HCT116 (cell line): ENCODE measurements at regions not wholly inside any gene's neighbourhood (a gene's known extent, or its start where the extent isn't known, plus 50 kb on each side); places are given as distances from the start of the nearest gene placed in this dataset.

Experiments
- ATAC-seq: fragments of 200-7000 bp; cut with Tn5 transposase; 2 replicates; pipeline ENCODE4 v1.9.1; 2020; ENCODE audit warnings: mild to moderate bottlenecking, moderate library complexity
- BruUV-seq: library from RNA; stranded (reverse); fragments of 400-500 nt; replicated peaks from 2 replicates; lab custom pipeline; 2021; lab: Mats Ljungman, UMichigan
- CTCF ChIA-PET: fragments of 300-600 bp; sonication (Branson Sonifier 250); formaldehyde crosslinking; loops from one replicate; lab custom pipeline; 2021; ENCODE audit warnings: antibody characterized with exemption; lab: Charles Lee
- POLR2A ChIA-PET: fragments of 300-600, 350-600 bp; sonication (Branson Sonifier 250); formaldehyde crosslinking; loops from one replicate; lab custom pipeline; 2021; ENCODE audit warnings: antibody characterized with exemption; lab: Charles Lee
- RAD21 ChIA-PET, 2 experiments: fragments of 300-600 bp; sonication (Branson Sonifier 250); formaldehyde crosslinking; loops; one replicate each; lab custom pipeline; 2023; ENCODE audit warnings: low total read pairs in 2 of 2; ENCODE audit not compliant: uncharacterized antibody in 2 of 2, unreplicated experiment in 2 of 2, low non-redundant PET in 1 of 2; lab: Charles Lee
- DNase-seq: peaks from one replicate; pipeline ENCODE4 v3.0.0-alpha.2; 2010; ENCODE audit warnings: low read depth, low spot score
- H2AFZ ChIP-seq: fragments of 200-600 bp; shearing (Covaris generic), sonication (generic); 2 replicates; pipeline ENCODE4 v1.6.1; 2017; ENCODE audit warnings: low read depth, mixed run types, mixed read lengths, antibody characterized with exemption, low read length; ENCODE audit not compliant: poor library complexity, severe bottlenecking
- H3K27ac ChIP-seq: 2 replicates; pipeline ENCODE4 v1.5.1; 2012; ENCODE audit warnings: low read depth, low read length
- H3K27me3 ChIP-seq: fragments of 200-600 bp; sonication (generic); 2 replicates; pipeline ENCODE4 v1.6.1; 2016; ENCODE audit warnings: mixed run types, low read length, mixed read lengths; ENCODE audit not compliant: insufficient read depth
- H3K36me3 ChIP-seq, 2 experiments: fragments of 200-500 bp in 1 of 2; fragments of 200-600 bp in 1 of 2; sonication (Bioruptor generic) in 1 of 2; sonication (generic) in 1 of 2; 2 replicates each; pipeline versions ENCODE4 v1.5.1 to v1.6.1; 2014 to 2016; ENCODE audit warnings: low read length in 2 of 2, inconsistent platforms in 1 of 2, mixed read lengths in 1 of 2, mixed run types in 1 of 2; ENCODE audit not compliant: insufficient read depth in 2 of 2, control insufficient read depth in 1 of 2
- H3K4me1 ChIP-seq, 2 experiments: fragments of 200-600 bp in 1 of 2; sonication (generic) in 1 of 2; 2 replicates each; pipeline versions ENCODE4 v1.5.1 to v1.6.1; 2012 to 2017; ENCODE audit warnings: low read length in 2 of 2, inconsistent platforms in 1 of 2, mild to moderate bottlenecking in 1 of 2, mixed read lengths in 1 of 2, mixed run types in 1 of 2, moderate library complexity in 1 of 2; ENCODE audit not compliant: insufficient read depth in 2 of 2, control insufficient read depth in 1 of 2
- H3K4me2 ChIP-seq: fragments of 200-600 bp; sonication (generic); 2 replicates; pipeline ENCODE4 v1.6.1; 2017; ENCODE audit warnings: mixed run types, low read length, mixed read lengths
- H3K4me3 ChIP-seq, 2 experiments: fragments of 200-600 bp in 1 of 2; sonication (generic) in 1 of 2; replicated peaks in 1 of 2; 2 replicates each; pipeline ENCODE4 v1.5.1; 2011 to 2016; ENCODE audit warnings: low read length in 2 of 2, control low read depth in 1 of 2, low read depth in 1 of 2, mild to moderate bottlenecking in 1 of 2, mixed read lengths in 1 of 2, mixed run types in 1 of 2
- H3K79me2 ChIP-seq: fragments of 200-600 bp; sonication (generic); 2 replicates; pipeline ENCODE4 v1.6.1; 2017; ENCODE audit warnings: mild to moderate bottlenecking, mixed run types, low read length, moderate library complexity, mixed read lengths; ENCODE audit not compliant: insufficient read depth
- H3K9ac ChIP-seq: fragments of 200-600 bp; sonication (generic); 2 replicates; pipeline ENCODE4 v1.6.1; 2016; ENCODE audit warnings: low read length, mixed read lengths
- H3K9me2 ChIP-seq: fragments of 200-600 bp; sonication (generic), shearing (Covaris generic); 2 replicates; pipeline ENCODE4 v1.6.1; 2017; ENCODE audit warnings: mixed run types, mild to moderate bottlenecking, moderate library complexity; ENCODE audit not compliant: insufficient read depth
- H3K9me3 ChIP-seq, 2 experiments: fragments of 200-500 bp in 1 of 2; fragments of 200-600 bp in 1 of 2; sonication (Bioruptor generic) in 1 of 2; sonication (generic) in 1 of 2; 2 replicates each; pipeline ENCODE4 v1.6.1; 2014 to 2017; ENCODE audit warnings: low read length in 2 of 2, mixed read lengths in 2 of 2, inconsistent platforms in 1 of 2, low read depth in 1 of 2, mild to moderate bottlenecking in 1 of 2, mixed run types in 1 of 2, moderate library complexity in 1 of 2; ENCODE audit not compliant: control insufficient read depth in 1 of 2, insufficient read depth in 1 of 2
- H4K20me1 ChIP-seq: fragments of 200-600 bp; sonication (generic), shearing (Covaris generic); 2 replicates; pipeline ENCODE4 v1.6.1; 2017; ENCODE audit warnings: mixed run types, mild to moderate bottlenecking, moderate library complexity; ENCODE audit not compliant: insufficient read depth
- ATF3 ChIP-seq: IDR thresholded peaks from 2 replicates; pipeline ENCODE4 v1.6.1; 2012
- CBX3 ChIP-seq: IDR thresholded peaks from 2 replicates; pipeline ENCODE4 v1.6.1; 2012; ENCODE audit warnings: low read depth
- CTCF ChIP-seq, 3 experiments: fragments of 200-600 bp in 1 of 3; sonication (generic) in 1 of 3; IDR thresholded peaks in 2 of 3; conservative IDR thresholded peaks in 1 of 3; 2 replicates each; pipeline ENCODE4 v1.5.1; 2012 to 2017; ENCODE audit warnings: low read depth in 2 of 3, low read length in 2 of 3, antibody characterized with exemption in 1 of 3, borderline replicate concordance in 1 of 3, control low read depth in 1 of 3, mild to moderate bottlenecking in 1 of 3, mixed read lengths in 1 of 3, mixed run types in 1 of 3, moderate library complexity in 1 of 3; ENCODE audit not compliant: insufficient read depth in 1 of 3
- EGR1 ChIP-seq: IDR thresholded peaks from 2 replicates; pipeline ENCODE4 v1.6.1; 2012; ENCODE audit warnings: low read depth
- ELF1 ChIP-seq: IDR thresholded peaks from 2 replicates; pipeline ENCODE4 v1.6.1; 2012; ENCODE audit warnings: low read depth, borderline replicate concordance
- EZH2phosphoT487 ChIP-seq: fragments of 200-600 bp; IDR thresholded peaks from 2 replicates; pipeline ENCODE4 v1.6.1; 2018; ENCODE audit warnings: antibody characterized with exemption, borderline replicate concordance
- JUND ChIP-seq: IDR thresholded peaks from 2 replicates; pipeline ENCODE4 v1.6.1; 2012
- POLR2A ChIP-seq: IDR thresholded peaks from 2 replicates; pipeline ENCODE4 v1.7.0; 2011; ENCODE audit warnings: borderline replicate concordance; ENCODE audit not compliant: insufficient read depth, insufficient read length; ENCODE audit errors: extremely low read depth
- RAD21 ChIP-seq: IDR thresholded peaks from 2 replicates; pipeline ENCODE4 v1.6.1; 2012; ENCODE audit warnings: low read depth, mild to moderate bottlenecking
- SRF ChIP-seq: IDR thresholded peaks from 2 replicates; pipeline ENCODE4 v1.6.1; 2012; ENCODE audit warnings: low read depth
- TCF7L2 ChIP-seq: IDR thresholded peaks from 2 replicates; pipeline ENCODE4 v1.7.0; 2011; ENCODE audit warnings: borderline replicate concordance, inconsistent platforms; ENCODE audit not compliant: insufficient read depth, insufficient read length; ENCODE audit errors: extremely low read depth
- ZFX ChIP-seq: fragments of 450-650 bp; IDR thresholded peaks from 2 replicates; pipeline ENCODE4 v1.6.1; 2017
- ZNF274 ChIP-seq: fragments of 200-500 bp; sonication (Bioruptor generic); IDR thresholded peaks from 2 replicates; pipeline ENCODE4 v1.6.1; 2014; ENCODE audit warnings: mild to moderate bottlenecking, low read depth, low read length, inconsistent platforms
- intact Hi-C: fragments of 100-400 bp; cut with micrococcal nuclease; formaldehyde crosslinking; loops from 2 replicates; pipeline ENCODE4 v1.10.0; 2022

- Histone ChIP-seq H3K27me3 (no peaks in the 10 kb centered on the region), H4K20me1 (no peaks in the 10 kb centered on the region), H3K4me2 (no peak overlapping the region), H3K79me2 (no peaks in the 10 kb centered on the region), H3K4me3 (no peak overlapping the region), H2AFZ (no peak overlapping the region), H3K27ac (no peak overlapping the region), H3K9ac (no peak overlapping the region), H3K4me1 (no peaks in the 10 kb centered on the region), H3K36me3 (no peaks in the 10 kb centered on the region), H3K9me2 (no peaks in the 10 kb centered on the region), H3K9me3 (no peaks in the 10 kb centered on the region; a peak in 1 of 4 replicates)
- DNase-seq (no peak), ATAC-seq (no peak)
- CTCF ChIA-PET, result no interaction called here
- BruUV-seq, result no TSS peak
- RAD21 ChIA-PET, result no interaction called here
- POLR2A ChIA-PET, result no interaction called here
- TF ChIP-seq POLR2A (no peak), CTCF (IDR thresholded peaks at IDR 0.05 in 2 of 3, conservative IDR thresholded peaks at IDR 0.05 in 1 of 3; ENCODE audit: borderline replicate concordance in 1 of 3, insufficient read depth in 1 of 3, low read depth in 2 of 3, low read length in 2 of 3) (no peak)
- intact Hi-C loops, result no loop called here
Observed at GRCh38 chr3:68025189-68025588, 370.8 kb upstream of the SUCLG2 start.

- no peaks in the 10 kb centered on the region for H3K9me2 ChIP-seq
- BruUV-seq, result no TSS peak
- ATAC-seq (no peak), DNase-seq (no peak)
- no peak overlapping the region for H2AFZ ChIP-seq
- H3K9ac ChIP-seq, result no peak overlapping the region
- H4K20me1 ChIP-seq, result no peaks in the 10 kb centered on the region
- no peaks in the 10 kb centered on the region for H3K27me3 ChIP-seq
- H3K4me3 ChIP-seq, result no peak overlapping the region
- TF ChIP-seq JUND, result no peak
- TF ChIP-seq ATF3, result no peak
- TF ChIP-seq ZNF274, result no peak
- no peak for TF ChIP-seq RAD21
- no peak for TF ChIP-seq CBX3
- TF ChIP-seq TCF7L2, result no peak
- TF ChIP-seq POLR2A, result no peak
- TF ChIP-seq SRF, result no peak
- no peak for TF ChIP-seq EZH2phosphoT487
- TF ChIP-seq ELF1, result no peak
- TF ChIP-seq ZFX, result no peak
- TF ChIP-seq EGR1, result no peak
- no peaks in the 10 kb centered on the region for H3K79me2 ChIP-seq
- POLR2A ChIA-PET, result no interaction called here
- H3K9me3 ChIP-seq, result no peaks in the 10 kb centered on the region; a peak in 1 of 4 replicates
- H3K36me3 ChIP-seq, result no peaks in the 10 kb centered on the region
- no peak overlapping the region for H3K4me2 ChIP-seq
- intact Hi-C loops, result no loop called here
- no peaks in the 10 kb centered on the region for H3K4me1 ChIP-seq
- RAD21 ChIA-PET, result no interaction called here
- no peak overlapping the region for H3K27ac ChIP-seq
- CTCF ChIA-PET, result no interaction called here
Observed at GRCh38 chr3:68019876-68020275, 365.5 kb upstream of the SUCLG2 start.
